Glutamatergic neuron (in vitro differentiated cells): ENCODE measurements at regions not wholly inside any gene's neighbourhood (a gene's known extent, or its start where the extent isn't known, plus 50 kb on each side); places are given as distances from the start of the nearest gene placed in this dataset.

Experiments
- DNase-seq: peaks from one replicate; pipeline ENCODE4 v3.0.0; 2022
- H3K27ac Mint-ChIP-seq: one replicate; pipeline ENCODE4 v1.8.0; 2020; ENCODE audit warnings: mild to moderate bottlenecking, mixed read lengths, inconsistent platforms; ENCODE audit not compliant: unreplicated experiment
- H3K27me3 Mint-ChIP-seq: one replicate; pipeline ENCODE4 v1.8.0; 2020; ENCODE audit warnings: mild to moderate bottlenecking, moderate library complexity, mixed read lengths, inconsistent platforms; ENCODE audit not compliant: unreplicated experiment
- H3K36me3 Mint-ChIP-seq: one replicate; pipeline ENCODE4 v1.8.0; 2020; ENCODE audit warnings: mild to moderate bottlenecking, mixed read lengths, inconsistent platforms; ENCODE audit not compliant: unreplicated experiment
- H3K4me1 Mint-ChIP-seq: one replicate; pipeline ENCODE4 v1.8.0; 2020; ENCODE audit warnings: mild to moderate bottlenecking, low read depth, mixed read lengths, inconsistent platforms; ENCODE audit not compliant: unreplicated experiment
- H3K4me3 Mint-ChIP-seq: one replicate; pipeline ENCODE4 v1.8.0; 2020; ENCODE audit warnings: mild to moderate bottlenecking, mixed read lengths, inconsistent platforms; ENCODE audit not compliant: unreplicated experiment
- H3K9me3 Mint-ChIP-seq: one replicate; pipeline ENCODE4 v1.8.0; 2020; ENCODE audit warnings: mild to moderate bottlenecking, moderate library complexity, mixed read lengths, inconsistent platforms; ENCODE audit not compliant: unreplicated experiment
- CTCF ChIP-seq: fragments of 200-600 bp; sonication (generic); IDR thresholded peaks from one replicate; pipeline ENCODE4 v1.5.0; 2021; ENCODE audit not compliant: partially characterized antibody, unreplicated experiment

- Mint-ChIP-seq H3K9me3 (no peaks in the 10 kb centered on the region), H3K27me3 (no peaks in the 10 kb centered on the region), H3K27ac (no peak overlapping the region), H3K4me3 (no peak overlapping the region), H3K4me1 (no peaks in the 10 kb centered on the region), H3K36me3 (no peaks in the 10 kb centered on the region)
- TF ChIP-seq CTCF = no peak
- no peak for DNase-seq
Measured at GRCh38 chr17:22654447-22654846, 962.1 kb downstream of the KCNJ18 start.

- peaks cover 1% of the 10 kb centered on the region for H3K27me3 Mint-ChIP-seq
- no peak overlapping the region for H3K27ac Mint-ChIP-seq
- H3K4me3 Mint-ChIP-seq = no peak overlapping the region
- no peaks in the 10 kb centered on the region for H3K4me1 Mint-ChIP-seq
- TF ChIP-seq CTCF = no peak
- DNase-seq = no peak
- H3K36me3 Mint-ChIP-seq = peaks cover 3% of the 10 kb centered on the region
- H3K9me3 Mint-ChIP-seq = peaks cover 17% of the 10 kb centered on the region
Measured at GRCh38 chr17:22669721-22670120, 977.4 kb downstream of the KCNJ18 start.

- Mint-ChIP-seq H3K4me1 (no peaks in the 10 kb centered on the region), H3K36me3 (peaks cover 3% of the 10 kb centered on the region), H3K9me3 (peaks cover 17% of the 10 kb centered on the region), H3K4me3 (no peak overlapping the region), H3K27me3 (peaks cover 1% of the 10 kb centered on the region), H3K27ac (no peak overlapping the region)
- DNase-seq = no peak
- TF ChIP-seq CTCF = no peak
Measured at GRCh38 chr17:22671110-22671509, 978.8 kb downstream of the KCNJ18 start.

- Mint-ChIP-seq H3K9me3 (peaks cover 17% of the 10 kb centered on the region), H3K4me1 (no peaks in the 10 kb centered on the region), H3K4me3 (no peak overlapping the region), H3K27ac (no peak overlapping the region), H3K36me3 (peaks cover 11% of the 10 kb centered on the region), H3K27me3 (peaks cover 18% of the 10 kb centered on the region)
- no peak for TF ChIP-seq CTCF
- no peak for DNase-seq
Measured at GRCh38 chr17:22692066-22692805, 999.9 kb downstream of the KCNJ18 start.

GRCh38 chr17:22692806-22693171 lies 1000.5 kb downstream of the KCNJ18 start:
- Mint-ChIP-seq H3K27me3 (peaks cover 18% of the 10 kb centered on the region), H3K27ac (no peak overlapping the region), H3K4me1 (no peaks in the 10 kb centered on the region), H3K36me3 (peaks cover 11% of the 10 kb centered on the region), H3K9me3 (peaks cover 17% of the 10 kb centered on the region), H3K4me3 (no peak overlapping the region)
- TF ChIP-seq CTCF = no peak
- no peak for DNase-seq
